ENCODE measurements at regions not wholly inside any gene's neighbourhood (a gene's known extent, or its start where the extent isn't known, plus 50 kb on each side); places are given as distances from the start of the nearest gene placed in this dataset.

DNA sequence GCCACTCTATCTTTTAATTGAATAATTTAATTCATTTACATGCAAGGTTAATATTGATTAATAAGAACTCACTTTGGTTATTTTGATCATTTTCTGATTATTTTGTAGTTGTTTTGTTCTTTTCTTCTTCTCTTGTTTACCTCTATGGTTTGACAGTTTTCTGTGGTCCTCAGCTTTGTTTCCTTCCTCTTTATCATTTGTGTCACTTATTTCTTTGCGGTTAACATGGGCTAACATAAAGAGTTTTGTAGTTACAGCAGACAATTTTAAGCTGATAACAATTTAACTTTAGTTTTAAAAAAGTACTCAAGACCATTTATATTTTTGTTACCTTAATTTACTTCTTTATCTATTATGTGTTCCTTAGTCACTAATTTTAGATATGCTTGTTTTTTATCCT is 1032.8 kb upstream of the RAG2 start:
- FAIRE-seq (no peak), DNase-seq (ENCODE audit: insufficient read length, low spot score) (no peak)
- TF ChIP-seq CTCF (IDR thresholded peaks at IDR 0.05; ENCODE audit: insufficient read depth, missing control alignments): no peak

GRCh38 chr11:37623778-37624177 is 1025.7 kb upstream of the RAG2 start:
- no peak for TF ChIP-seq CTCF (IDR thresholded peaks at IDR 0.05; ENCODE audit: insufficient read depth, missing control alignments)
- FAIRE-seq (no peak), DNase-seq (ENCODE audit: insufficient read length, low spot score) (no peak)

- no peak for DNase-seq (ENCODE audit: insufficient read length, low spot score)
- TF ChIP-seq CTCF (IDR thresholded peaks at IDR 0.05; ENCODE audit: insufficient read depth, missing control alignments): no peak
- no peak for FAIRE-seq
These were observed 1023.6 kb upstream of the RAG2 start for GRCh38 chr11:37621662-37622061.

DNA sequence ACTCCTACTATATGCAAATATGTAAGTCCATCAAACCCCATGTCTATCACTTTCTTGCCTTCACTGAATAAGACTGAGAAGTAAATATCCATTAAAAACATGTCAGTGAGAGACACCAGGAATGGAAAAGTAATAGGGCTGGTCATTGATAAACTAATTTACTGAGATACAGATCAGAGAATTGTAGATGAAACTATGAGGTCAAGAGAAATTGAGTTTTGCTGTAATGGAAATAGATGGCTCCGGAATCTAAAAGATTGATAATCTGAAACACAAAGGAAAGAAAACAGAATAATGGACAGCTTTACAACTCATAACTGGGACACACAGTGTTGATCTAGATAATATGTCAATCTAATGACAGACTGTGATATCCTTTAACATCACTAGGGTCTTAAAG is 1018.3 kb upstream of the RAG2 start:
- DNase-seq (ENCODE audit: insufficient read length, low spot score) (no peak), FAIRE-seq (no peak)
- TF ChIP-seq CTCF (IDR thresholded peaks at IDR 0.05; ENCODE audit: insufficient read depth, missing control alignments): no peak

- TF ChIP-seq CTCF (IDR thresholded peaks at IDR 0.05; ENCODE audit: insufficient read depth, missing control alignments): no peak
- FAIRE-seq: peak; percentile 21
- no peak for DNase-seq (ENCODE audit: insufficient read length, low spot score)
These were observed 1015.0 kb upstream of the RAG2 start for GRCh38 chr11:37613031-37613430.

DNA sequence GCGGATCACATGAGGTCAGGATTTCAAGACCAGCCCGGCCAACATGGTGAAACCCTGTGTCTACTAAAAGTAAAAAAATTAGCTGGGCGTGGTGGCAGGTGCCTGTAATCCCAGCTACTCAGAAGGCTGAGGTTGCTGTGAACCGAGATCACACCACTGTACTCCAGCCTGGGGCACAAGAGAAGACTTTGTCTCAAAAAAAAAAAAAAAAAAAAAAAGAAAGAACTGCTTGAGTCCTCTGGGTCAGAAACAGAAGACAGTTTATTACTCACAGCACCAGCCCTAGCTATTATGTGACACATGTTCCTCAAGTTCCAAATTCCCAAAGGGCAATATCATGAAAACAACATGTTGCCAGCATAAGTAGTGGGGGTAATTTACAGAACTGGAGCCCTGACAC is 1014.1 kb upstream of the RAG2 start:
- FAIRE-seq (no peak), DNase-seq (ENCODE audit: insufficient read length, low spot score) (no peak)
- TF ChIP-seq CTCF (IDR thresholded peaks at IDR 0.05; ENCODE audit: insufficient read depth, missing control alignments): no peak

DNA sequence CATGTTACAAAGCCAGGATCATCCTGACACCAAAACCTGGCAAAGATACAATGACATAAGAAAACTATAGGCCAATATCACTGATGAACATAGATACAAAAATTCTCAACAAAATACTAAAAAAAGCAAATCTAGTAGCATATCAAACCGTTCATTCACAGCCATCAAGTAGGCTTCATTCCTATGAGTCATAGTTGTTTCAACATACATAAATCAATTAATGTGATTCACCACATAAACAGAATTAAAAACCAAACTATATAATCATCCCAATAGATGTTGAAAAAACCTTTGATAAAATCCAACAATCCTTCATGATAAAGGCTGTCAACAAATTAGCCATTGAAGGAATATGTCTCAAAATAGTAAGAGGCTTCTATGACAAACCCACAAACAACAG is 1007.2 kb upstream of the RAG2 start:
- no peak for FAIRE-seq
- TF ChIP-seq CTCF (IDR thresholded peaks at IDR 0.05; ENCODE audit: insufficient read depth, missing control alignments): no peak

More for the DNA sequence above, 1007.2 kb upstream of the RAG2 start:
- no peak for DNase-seq (ENCODE audit: insufficient read length, low spot score)
